CD14-positive monocyte (primary cell): ENCODE measurements at regions not wholly inside any gene's neighbourhood (a gene's known extent, or its start where the extent isn't known, plus 50 kb on each side); places are given as distances from the start of the nearest gene placed in this dataset.

Experiments
- DNase-seq, 3 donors: peaks; one replicate each; pipeline ENCODE4 v3.0.0-alpha.2; 2011 to 2022
- H2AFZ ChIP-seq: 2 replicates; pipeline ENCODE4 v1.6.0; 2012; ENCODE audit warnings: mild to moderate bottlenecking, low read depth, low read length, inconsistent platforms; ENCODE audit not compliant: insufficient read depth, poor library complexity, severe bottlenecking
- H3K27ac ChIP-seq, 2 donors: 1 replicate in 1 of 2; 2 replicates in 1 of 2; pipeline ENCODE4 v1.5.1; 2012 to 2013; ENCODE audit warnings: low read length in 2 of 2, control low read depth in 1 of 2, inconsistent platforms in 1 of 2, low read depth in 1 of 2, mild to moderate bottlenecking in 1 of 2
- H3K27me3 ChIP-seq, 2 donors: one replicate each; pipeline versions ENCODE4 v1.6.0 to v1.6.1; 2011 to 2013; ENCODE audit warnings: low read length in 2 of 2; ENCODE audit not compliant: control insufficient read depth in 2 of 2, insufficient read depth in 2 of 2
- H3K36me3 ChIP-seq, 2 donors: replicated peaks in 1 of 2; 1 replicate in 1 of 2; 2 replicates in 1 of 2; pipeline versions ENCODE4 v1.5.1 to v1.6.1; 2012 to 2013; ENCODE audit warnings: low read length in 2 of 2, control low read depth in 1 of 2, inconsistent platforms in 1 of 2, mild to moderate bottlenecking in 1 of 2; ENCODE audit not compliant: insufficient read depth in 2 of 2, control insufficient read depth in 1 of 2
- H3K4me1 ChIP-seq, 2 donors: 1 replicate in 1 of 2; 2 replicates in 1 of 2; pipeline versions ENCODE4 v1.5.1 to v1.6.1; 2012 to 2013; ENCODE audit warnings: low read length in 2 of 2, control low read depth in 1 of 2, inconsistent platforms in 1 of 2, mild to moderate bottlenecking in 1 of 2, moderate library complexity in 1 of 2; ENCODE audit not compliant: insufficient read depth in 2 of 2, control insufficient read depth in 1 of 2
- H3K4me2 ChIP-seq: replicated peaks from 2 replicates; pipeline ENCODE3; 2012; ENCODE audit warnings: low read length, moderate library complexity, mild to moderate bottlenecking; ENCODE audit not compliant: poor library complexity, severe bottlenecking; ENCODE audit errors: extremely low read depth
- H3K4me3 ChIP-seq, 3 experiments: fragments of 200-600 bp in 1 of 3; sonication (generic) in 1 of 3; replicated peaks in 1 of 3; 1 replicate in 2 of 3; 2 replicates in 1 of 3; pipeline ENCODE4 v1.5.1; 2011 to 2013; ENCODE audit warnings: low read length in 3 of 3, mild to moderate bottlenecking in 3 of 3, control low read depth in 2 of 3, low read depth in 2 of 3, inconsistent platforms in 1 of 3, moderate library complexity in 1 of 3
- H3K79me2 ChIP-seq: 2 replicates; pipeline ENCODE4 v1.6.0; 2012; ENCODE audit warnings: mild to moderate bottlenecking, control low read depth, inconsistent platforms, low read length, moderate library complexity; ENCODE audit not compliant: insufficient read depth
- H3K9ac ChIP-seq: 2 replicates; pipeline ENCODE4 v1.6.0; 2017; ENCODE audit warnings: low read length, mild to moderate bottlenecking; ENCODE audit not compliant: insufficient read depth, poor library complexity, severe bottlenecking
- H3K9me3 ChIP-seq, 2 donors: replicated peaks in 1 of 2; 1 replicate in 1 of 2; 2 replicates in 1 of 2; pipeline versions ENCODE4 v1.5.1 to v1.6.1; 2012 to 2013; ENCODE audit warnings: low read length in 2 of 2, control low read depth in 1 of 2; ENCODE audit not compliant: control insufficient read depth in 1 of 2, insufficient read depth in 1 of 2
- H4K20me1 ChIP-seq: 2 replicates; pipeline ENCODE4 v1.6.0; 2012; ENCODE audit warnings: mild to moderate bottlenecking, low read length, control low read depth, moderate library complexity; ENCODE audit not compliant: insufficient read depth
- H3K27ac Mint-ChIP-seq, 7 donors: one replicate each; pipeline ENCODE4 v1.8.0; 2020; ENCODE audit warnings: mild to moderate bottlenecking in 7 of 7, mixed read lengths in 7 of 7, moderate library complexity in 6 of 7, inconsistent platforms in 2 of 7
- H3K27me3 Mint-ChIP-seq, 3 donors: one replicate each; pipeline ENCODE4 v1.8.0; 2021 to 2022; ENCODE audit warnings: low read depth in 3 of 3, mild to moderate bottlenecking in 3 of 3, mixed read lengths in 3 of 3, moderate library complexity in 3 of 3, inconsistent platforms in 1 of 3
- H3K36me3 Mint-ChIP-seq, 2 donors: one replicate each; pipeline ENCODE4 v1.8.0; 2020; ENCODE audit warnings: mixed read lengths in 2 of 2, inconsistent platforms in 1 of 2, mild to moderate bottlenecking in 1 of 2
- H3K4me1 Mint-ChIP-seq: one replicate; pipeline ENCODE4 v1.8.0; 2020; ENCODE audit warnings: mild to moderate bottlenecking, mixed read lengths
- H3K4me3 Mint-ChIP-seq, 2 donors: one replicate each; pipeline ENCODE4 v1.8.0; 2020; ENCODE audit warnings: mild to moderate bottlenecking in 2 of 2, mixed read lengths in 2 of 2, moderate library complexity in 1 of 2
- H3K9me3 Mint-ChIP-seq, 7 donors: one replicate each; pipeline ENCODE4 v1.8.0; 2020 to 2022; ENCODE audit warnings: mixed read lengths in 7 of 7, mild to moderate bottlenecking in 6 of 7, moderate library complexity in 6 of 7, inconsistent platforms in 2 of 7
- CTCF ChIP-seq: fragments of 200-600 bp; IDR thresholded peaks from one replicate; pipeline ENCODE4 v1.8.0; 2022; ENCODE audit warnings: antibody characterized with exemption, mild to moderate bottlenecking
- WGBS: methylation state at CpG from one replicate; pipeline ENCODE4 v1.1.5; 2013; ENCODE audit warnings: missing lambda C conversion rate; ENCODE audit not compliant: insufficient coverage; 5-methylcytosine and 5-hydroxymethylcytosine counted together
- intact Hi-C, 2 donors: fragments of 100-400 bp; cut with micrococcal nuclease; formaldehyde crosslinking; loops; one replicate each; pipeline versions ENCODE4 v1.15.0 to v1.15.1; 2023

GRCh38 chr5:135273212-135273611 is 125.8 kb downstream of the MACROH2A1 start:
- intact Hi-C loops: no loop called here
- H3K9me3 Mint-ChIP-seq: peaks cover 0 to 4% (median 0%) of the 10 kb centered on the region in 7 donors
- WGBS: 100% methylated on average over 2 of the region's 2 CpGs
- no peak overlapping the region for H3K9ac ChIP-seq
- no peaks in the 10 kb centered on the region for H4K20me1 ChIP-seq
- TF ChIP-seq CTCF: no peak
- H3K4me1 Mint-ChIP-seq: peaks cover 5% of the 10 kb centered on the region
- no peak overlapping the region for H3K4me2 ChIP-seq
- H3K4me3 ChIP-seq: no peak overlapping the region
- H3K4me1 ChIP-seq: no peaks in the 10 kb centered on the region
- H3K36me3 ChIP-seq: no peaks in the 10 kb centered on the region
- H2AFZ ChIP-seq: no peak overlapping the region
- no peaks in the 10 kb centered on the region for H3K36me3 Mint-ChIP-seq
- H3K4me3 Mint-ChIP-seq: no peak overlapping the region
- no peaks in the 10 kb centered on the region for H3K9me3 ChIP-seq
- no peaks in the 10 kb centered on the region for H3K27me3 ChIP-seq
- H3K27me3 Mint-ChIP-seq: peaks cover 2 to 13% (median 5%) of the 10 kb centered on the region in 3 donors
- no peak overlapping the region for H3K27ac Mint-ChIP-seq
- no peak overlapping the region for H3K27ac ChIP-seq
- no peak for DNase-seq
- H3K79me2 ChIP-seq: no peaks in the 10 kb centered on the region

- Histone ChIP-seq H2AFZ (no peak overlapping the region), H3K27ac (no peak overlapping the region), H3K79me2 (no peaks in the 10 kb centered on the region), H4K20me1 (no peaks in the 10 kb centered on the region), H3K4me1 (no peaks in the 10 kb centered on the region), H3K4me2 (no peak overlapping the region), H3K9ac (no peak overlapping the region), H3K4me3 (no peak overlapping the region), H3K9me3 (no peaks in the 10 kb centered on the region), H3K27me3 (no peaks in the 10 kb centered on the region), H3K36me3 (no peaks in the 10 kb centered on the region)
- Mint-ChIP-seq H3K4me3 (no peak overlapping the region), H3K27me3 (peaks cover 3 to 10% (median 5%) of the 10 kb centered on the region in 3 donors), H3K27ac (peak overlapping the region in 1 of 7 donors; percentile 2), H3K36me3 (no peaks in the 10 kb centered on the region), H3K9me3 (peaks cover 0 to 2% (median 0%) of the 10 kb centered on the region in 7 donors), H3K4me1 (peaks cover 5% of the 10 kb centered on the region)
- TF ChIP-seq CTCF: no peak
- 77% methylated on average over 5 of the region's 11 CpGs for WGBS
- intact Hi-C loops: no loop called here
- no peak for DNase-seq
Measured at GRCh38 chr5:135272311-135272805, 126.7 kb downstream of the MACROH2A1 start.
